Osteoblast (primary cell): ENCODE measurements at regions not wholly inside any gene's neighbourhood (a gene's known extent, or its start where the extent isn't known, plus 50 kb on each side); places are given as distances from the start of the nearest gene placed in this dataset.

Source experiments
- DNase-seq: peaks from one replicate; pipeline ENCODE4 v3.0.0; 2011; ENCODE audit warnings: low spot score, mixed read lengths; ENCODE audit not compliant: insufficient read length; ENCODE audit errors: missing footprints
- H2AFZ ChIP-seq: 2 replicates; pipeline ENCODE4 v1.6.0; 2011; ENCODE audit warnings: mild to moderate bottlenecking, low read length
- H3K27ac ChIP-seq: 2 replicates; pipeline ENCODE4 v1.5.1; 2011; ENCODE audit warnings: mild to moderate bottlenecking, low read depth, low read length, moderate library complexity
- H3K27me3 ChIP-seq: 2 replicates; pipeline ENCODE4 v1.6.0; 2012; ENCODE audit warnings: mild to moderate bottlenecking, control low read depth, inconsistent platforms, low read length, moderate library complexity; ENCODE audit not compliant: insufficient read depth
- H3K36me3 ChIP-seq: 2 replicates; pipeline ENCODE4 v1.5.1; 2011; ENCODE audit warnings: mild to moderate bottlenecking, low read length, control low read depth, moderate library complexity; ENCODE audit not compliant: insufficient read depth
- H3K4me1 ChIP-seq: 2 replicates; pipeline ENCODE4 v1.5.1; 2011; ENCODE audit warnings: mild to moderate bottlenecking, low read length, control low read depth, moderate library complexity; ENCODE audit not compliant: insufficient read depth
- H3K4me2 ChIP-seq: 2 replicates; pipeline ENCODE4 v1.6.0; 2011; ENCODE audit warnings: mild to moderate bottlenecking, low read length; ENCODE audit not compliant: insufficient read depth
- H3K4me3 ChIP-seq: fragments of 200-600 bp; sonication (generic); 3 replicates; pipeline ENCODE4 v1.5.1; 2012; ENCODE audit warnings: mild to moderate bottlenecking, low read length, inconsistent platforms; ENCODE audit not compliant: insufficient read depth
- H3K79me2 ChIP-seq: 2 replicates; pipeline ENCODE4 v1.6.0; 2012; ENCODE audit warnings: mild to moderate bottlenecking, low read length, control low read depth, inconsistent platforms; ENCODE audit not compliant: insufficient read depth
- H3K9me3 ChIP-seq: 2 replicates; pipeline ENCODE4 v1.5.1; 2011; ENCODE audit warnings: low read depth, low read length, control low read depth
- H4K20me1 ChIP-seq: 2 replicates; pipeline ENCODE4 v1.6.0; 2012; ENCODE audit warnings: mild to moderate bottlenecking, low read length, control low read depth; ENCODE audit not compliant: insufficient read depth
- CTCF ChIP-seq: IDR thresholded peaks from 2 replicates; pipeline ENCODE4 v1.5.1; 2011; ENCODE audit warnings: mild to moderate bottlenecking, low read depth, low read length, moderate library complexity; ENCODE audit errors: extremely low read depth

- no peak overlapping the region for H3K4me2 ChIP-seq
- DNase-seq = no peak
- H3K4me3 ChIP-seq = no peak overlapping the region
- no peaks in the 10 kb centered on the region for H3K9me3 ChIP-seq
- no peaks in the 10 kb centered on the region for H3K79me2 ChIP-seq
- H2AFZ ChIP-seq = no peak overlapping the region
- H3K27ac ChIP-seq = no peak overlapping the region
- no peaks in the 10 kb centered on the region for H3K27me3 ChIP-seq
- TF ChIP-seq CTCF = no peak
- no peaks in the 10 kb centered on the region for H3K4me1 ChIP-seq
- H3K36me3 ChIP-seq = no peaks in the 10 kb centered on the region
- no peaks in the 10 kb centered on the region for H4K20me1 ChIP-seq
Measured at GRCh38 chr20:12955611-12956010, 53.2 kb upstream of the SPTLC3 start.

GRCh38 chr20:12956303-12956702 lies 52.5 kb upstream of the SPTLC3 start:
- Histone ChIP-seq H3K36me3 (no peaks in the 10 kb centered on the region), H3K27me3 (no peaks in the 10 kb centered on the region), H3K27ac (no peak overlapping the region), H3K4me1 (no peaks in the 10 kb centered on the region), H3K9me3 (no peaks in the 10 kb centered on the region), H3K4me3 (no peak overlapping the region), H2AFZ (no peak overlapping the region), H3K4me2 (no peak overlapping the region), H3K79me2 (no peaks in the 10 kb centered on the region), H4K20me1 (no peaks in the 10 kb centered on the region)
- TF ChIP-seq CTCF = no peak
- no peak for DNase-seq

GRCh38 chr20:12957968-12958367 lies 50.8 kb upstream of the SPTLC3 start:
- H3K9me3 ChIP-seq = no peaks in the 10 kb centered on the region
- no peaks in the 10 kb centered on the region for H4K20me1 ChIP-seq
- no peak overlapping the region for H2AFZ ChIP-seq
- H3K4me2 ChIP-seq = no peak overlapping the region
- no peaks in the 10 kb centered on the region for H3K27me3 ChIP-seq
- no peak overlapping the region for H3K4me3 ChIP-seq
- no peaks in the 10 kb centered on the region for H3K4me1 ChIP-seq
- no peaks in the 10 kb centered on the region for H3K79me2 ChIP-seq
- no peak overlapping the region for H3K27ac ChIP-seq
- no peak for TF ChIP-seq CTCF
- no peaks in the 10 kb centered on the region for H3K36me3 ChIP-seq
- no peak for DNase-seq
